MCF 10A (cell line): ENCODE measurements at regions not wholly inside any gene's neighbourhood (a gene's known extent, or its start where the extent isn't known, plus 50 kb on each side); places are given as distances from the start of the nearest gene placed in this dataset.

Experiments used
- BruUV-seq: library from RNA; stranded (reverse); fragments of 400-500 nt; replicated peaks from 2 replicates; lab custom pipeline; 2021; lab: Mats Ljungman, UMichigan
- CTCF ChIA-PET: fragments of 300-600 bp; sonication (Branson Sonifier 250); formaldehyde crosslinking; extraction: SDS; loops from one replicate; lab custom pipeline; 2021; ENCODE audit warnings: antibody characterized with exemption, inconsistent platforms; lab: Yijun Ruan, JAX
- POLR2A ChIA-PET: fragments of 300-600, 350-650 bp; sonication (Branson Sonifier 250); formaldehyde crosslinking; extraction: SDS; loops from one replicate; lab custom pipeline; 2020; ENCODE audit warnings: antibody characterized with exemption, inconsistent platforms; lab: Yijun Ruan, JAX
- DNase-seq: peaks from one replicate; pipeline ENCODE4 v3.0.0-alpha.2; 2018; ENCODE audit not compliant: unreplicated experiment
- H3K27ac Mint-ChIP-seq: one replicate; pipeline ENCODE4 v1.8.0; 2022; ENCODE audit warnings: mild to moderate bottlenecking, low read depth, mixed read lengths; ENCODE audit not compliant: unreplicated experiment
- H3K27me3 Mint-ChIP-seq: one replicate; pipeline ENCODE4 v1.8.0; 2022; ENCODE audit warnings: mixed read lengths; ENCODE audit not compliant: insufficient read depth, unreplicated experiment
- H3K36me3 Mint-ChIP-seq: one replicate; pipeline ENCODE4 v1.8.0; 2022; ENCODE audit warnings: mild to moderate bottlenecking, moderate library complexity, mixed read lengths; ENCODE audit not compliant: insufficient read depth, unreplicated experiment
- H3K4me1 Mint-ChIP-seq: one replicate; pipeline ENCODE4 v1.8.0; 2022; ENCODE audit warnings: mixed read lengths; ENCODE audit not compliant: insufficient read depth, unreplicated experiment
- H3K4me3 Mint-ChIP-seq: one replicate; pipeline ENCODE4 v1.8.0; 2022; ENCODE audit warnings: mild to moderate bottlenecking, moderate library complexity, mixed read lengths; ENCODE audit not compliant: unreplicated experiment
- H3K9me3 Mint-ChIP-seq: one replicate; pipeline ENCODE4 v1.8.0; 2022; ENCODE audit warnings: mixed read lengths; ENCODE audit not compliant: unreplicated experiment
- CTCF ChIP-seq: fragments of 200-600 bp; IDR thresholded peaks from one replicate; pipeline ENCODE4 v1.8.0; 2022; ENCODE audit warnings: antibody characterized with exemption, mild to moderate bottlenecking; ENCODE audit not compliant: unreplicated experiment
- intact Hi-C: fragments of 100-400 bp; cut with micrococcal nuclease; formaldehyde crosslinking; loops from 2 replicates; pipeline ENCODE4 v1.14.1; 2022

DNA sequence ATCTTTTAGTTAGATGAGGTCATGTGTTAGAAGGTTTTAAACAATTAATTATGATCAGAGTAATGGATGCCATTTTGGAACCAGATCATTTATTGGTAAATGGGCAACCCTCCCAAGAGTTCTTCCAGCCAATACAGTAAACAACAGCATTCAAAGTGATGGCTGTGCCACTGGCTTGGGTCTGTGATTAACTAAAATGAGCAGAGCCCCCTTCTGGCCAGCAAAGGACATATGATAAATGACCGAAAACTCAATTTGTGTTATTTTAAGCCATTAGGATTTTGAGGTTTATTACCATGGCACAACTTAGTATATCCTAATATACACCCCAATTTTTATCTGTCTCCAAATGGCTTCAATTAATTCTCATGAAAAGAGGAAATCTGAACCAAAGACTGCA lies 90.8 kb upstream of the NPFFR2 start:
- Mint-ChIP-seq H3K4me1 (peaks cover 15% of the 10 kb centered on the region), H3K27ac (no peak overlapping the region), H3K36me3 (no peaks in the 10 kb centered on the region), H3K9me3 (no peaks in the 10 kb centered on the region), H3K4me3 (no peak overlapping the region), H3K27me3 (no peaks in the 10 kb centered on the region)
- ChIA-PET CTCF (no interaction called here), POLR2A (no interaction called here)
- peak; percentile 37 for TF ChIP-seq CTCF
- DNase-seq: peak; percentile 36
- BruUV-seq: no TSS peak
- intact Hi-C loops: loop anchor here (2.0 to 10.0 kb wide), 3 partner anchors 169 to 344 kb away; no protein-coding TSS in a partner anchor

DNA sequence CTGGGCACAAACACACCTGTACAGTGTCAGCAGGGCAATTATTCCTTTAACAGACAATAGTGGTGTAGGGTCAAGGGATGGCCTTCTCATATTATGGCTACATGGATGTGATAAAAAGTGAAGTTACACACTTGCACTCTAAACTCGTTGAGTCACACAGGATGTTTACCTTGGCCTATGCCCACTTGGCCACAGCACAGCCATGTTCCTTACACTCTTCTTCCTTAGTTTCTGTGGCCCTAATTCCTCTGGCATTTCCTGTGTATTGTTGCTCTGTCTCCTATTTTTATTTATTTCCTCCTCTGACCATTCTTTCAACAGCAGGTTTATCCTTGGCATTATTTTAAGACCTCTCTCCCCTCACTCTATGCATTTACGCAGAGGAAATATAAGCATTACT lies 86.8 kb upstream of the NPFFR2 start:
- no peaks in the 10 kb centered on the region for H3K27me3 Mint-ChIP-seq
- intact Hi-C loops: loop anchor here (5.0 to 10.0 kb wide), 2 partner anchors 173 to 340 kb away; no protein-coding TSS in a partner anchor
- no TSS peak for BruUV-seq
- CTCF ChIA-PET: interaction anchor here (0.5 kb wide), 1 partner anchor 761 kb away, joined by 3 read pairs; no protein-coding TSS in a partner anchor
- no peak overlapping the region for H3K4me3 Mint-ChIP-seq
- peaks cover 9% of the 10 kb centered on the region for H3K4me1 Mint-ChIP-seq
- H3K36me3 Mint-ChIP-seq: no peaks in the 10 kb centered on the region
- POLR2A ChIA-PET: no interaction called here
- DNase-seq: peak; percentile 44
- no peak overlapping the region for H3K27ac Mint-ChIP-seq
- peaks cover 7% of the 10 kb centered on the region for H3K9me3 Mint-ChIP-seq
- TF ChIP-seq CTCF: no peak

GRCh38 chr4:71945791-71946190 lies 86.0 kb upstream of the NPFFR2 start:
- intact Hi-C loops: loop anchor here (10.0 kb wide), 1 partner anchor 339 kb away; no protein-coding TSS in a partner anchor
- no TSS peak for BruUV-seq
- no peak for TF ChIP-seq CTCF

DNA sequence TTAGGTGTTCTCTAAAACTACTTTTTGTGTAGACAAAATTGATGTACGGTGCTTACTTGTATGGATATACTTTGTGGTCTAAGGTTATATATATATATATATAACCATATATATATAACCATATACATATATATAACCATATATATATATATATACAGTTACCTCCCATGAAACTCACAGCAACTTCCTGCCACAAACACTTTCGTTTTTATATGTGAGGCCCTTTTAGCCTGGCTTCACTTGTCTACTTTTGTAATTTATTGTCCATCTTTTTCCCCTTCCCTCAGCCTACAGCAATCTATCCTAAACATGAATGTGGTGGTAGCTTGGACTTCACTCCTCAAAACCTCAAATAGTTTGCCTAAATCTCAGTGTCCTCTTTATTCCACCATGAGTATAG lies 72.8 kb upstream of the NPFFR2 start:
- no TSS peak for BruUV-seq
- no peak for DNase-seq
- Mint-ChIP-seq H3K4me1 (no peaks in the 10 kb centered on the region), H3K27ac (no peak overlapping the region), H3K36me3 (no peaks in the 10 kb centered on the region), H3K4me3 (no peak overlapping the region), H3K9me3 (peaks cover 7% of the 10 kb centered on the region), H3K27me3 (no peaks in the 10 kb centered on the region)
- ChIA-PET POLR2A (interaction anchor here (0.7 kb wide), 1 partner anchor 95 kb away, joined by 3 read pairs; no protein-coding TSS in a partner anchor), CTCF (no interaction called here)
- intact Hi-C loops: no loop called here
- TF ChIP-seq CTCF: no peak

More at GRCh38 chr4:71945791-71946190, 86.0 kb upstream of the NPFFR2 start:
- POLR2A ChIA-PET: no interaction called here
- H3K27me3 Mint-ChIP-seq: no peaks in the 10 kb centered on the region
- no peak for DNase-seq
- no peaks in the 10 kb centered on the region for H3K36me3 Mint-ChIP-seq
- H3K27ac Mint-ChIP-seq: no peak overlapping the region
- H3K9me3 Mint-ChIP-seq: peaks cover 15% of the 10 kb centered on the region
- peaks cover 9% of the 10 kb centered on the region for H3K4me1 Mint-ChIP-seq
- CTCF ChIA-PET: interaction anchor here (0.6 kb wide), 1 partner anchor 266 kb away, joined by 3 read pairs; no protein-coding TSS in a partner anchor
- H3K4me3 Mint-ChIP-seq: no peak overlapping the region
